PC-9 (cell line): ENCODE measurements at regions not wholly inside any gene's neighbourhood (a gene's known extent, or its start where the extent isn't known, plus 50 kb on each side); places are given as distances from the start of the nearest gene placed in this dataset.
"Not testable (repeated sequence)": the region's sequence is repeated elsewhere in the genome, so short reads cannot be mapped to it uniquely, and the experiment has no call there.

Source experiments
- BruUV-seq: library from RNA; stranded (reverse); fragments of 400-500 nt; replicated peaks from 2 replicates; lab custom pipeline; 2021; lab: Mats Ljungman, UMichigan
- CTCF ChIA-PET: fragments of 300-600 bp; sonication (Branson Sonifier 250); formaldehyde crosslinking; loops from one replicate; lab custom pipeline; 2022; ENCODE audit warnings: antibody characterized with exemption; lab: Charles Lee
- POLR2A ChIA-PET: fragments of 300-600 bp; sonication (Branson Sonifier 250); formaldehyde crosslinking; loops from one replicate; lab custom pipeline; 2022; ENCODE audit warnings: antibody characterized with exemption; ENCODE audit not compliant: unreplicated experiment; lab: Charles Lee
- DNase-seq, 2 experiments: peaks; one replicate each; pipeline versions ENCODE4 v3.0.0 to v3.0.0-alpha.2; 2015 to 2022; ENCODE audit warnings: mixed read lengths in 1 of 2
- H2AFZ ChIP-seq: fragments of 200-600 bp; sonication (generic); 2 replicates; pipeline ENCODE4 v1.8.1; 2017; ENCODE audit warnings: antibody characterized with exemption
- H3F3A ChIP-seq: fragments of 200-600 bp; sonication (generic); 2 replicates; pipeline ENCODE4 v1.8.1; 2017; ENCODE audit warnings: antibody characterized with exemption, mild to moderate bottlenecking, low read depth; ENCODE audit not compliant: insufficient read depth
- H3K27ac ChIP-seq: fragments of 200-600 bp; sonication (generic); 2 replicates; pipeline ENCODE4 v1.6.1; 2016; ENCODE audit warnings: mixed run types
- H3K27me3 ChIP-seq: fragments of 200-600 bp; sonication (generic); 2 replicates; pipeline ENCODE4 v1.6.1; 2016; ENCODE audit warnings: low read depth, mixed run types; ENCODE audit not compliant: insufficient read depth
- H3K36me3 ChIP-seq: fragments of 200-600 bp; sonication (generic); 2 replicates; pipeline ENCODE4 v1.6.1; 2016; ENCODE audit warnings: low read depth, mixed run types
- H3K4me1 ChIP-seq: fragments of 200-600 bp; sonication (generic); replicated peaks from 2 replicates; pipeline ENCODE4 v1.6.1; 2016; ENCODE audit warnings: mixed run types; ENCODE audit not compliant: insufficient read depth
- H3K4me2 ChIP-seq: fragments of 200-600 bp; sonication (generic); 2 replicates; pipeline ENCODE4 v1.6.1; 2017; ENCODE audit warnings: mixed run types
- H3K4me3 ChIP-seq: fragments of 200-600 bp; sonication (generic); 2 replicates; pipeline ENCODE4 v1.6.1; 2016; ENCODE audit warnings: mixed run types
- H3K79me2 ChIP-seq: fragments of 200-600 bp; sonication (generic); 2 replicates; pipeline ENCODE4 v1.6.1; 2017; ENCODE audit warnings: low read depth, mixed run types
- H3K9me2 ChIP-seq: fragments of 200-600 bp; sonication (generic); 2 replicates; pipeline ENCODE4 v1.8.1; 2017; ENCODE audit warnings: mild to moderate bottlenecking; ENCODE audit not compliant: insufficient read depth
- H3K9me3 ChIP-seq: fragments of 200-600 bp; sonication (generic); 2 replicates; pipeline ENCODE4 v1.8.1; 2016; ENCODE audit warnings: low read depth; ENCODE audit not compliant: insufficient read depth
- H4K20me1 ChIP-seq: fragments of 200-600 bp; sonication (generic); 2 replicates; pipeline ENCODE4 v1.8.1; 2017; ENCODE audit not compliant: insufficient read depth
- EZH2 ChIP-seq: fragments of 200-600 bp; sonication (generic); IDR thresholded peaks from 2 replicates; pipeline ENCODE4 v1.8.0; 2017; ENCODE audit warnings: antibody characterized with exemption, low read depth
- intact Hi-C: fragments of 100-400 bp; cut with micrococcal nuclease; formaldehyde crosslinking; loops from one replicate; pipeline ENCODE4 v1.10.0; 2022; ENCODE audit not compliant: unreplicated experiment
- TF ChIP-seq, protein P1 (sequence below): fragments of 200-600 bp; sonication (generic); conservative IDR thresholded peaks from 2 replicates; pipeline ENCODE4 v1.6.1; 2017; ENCODE audit warnings: mixed run types, antibody characterized with exemption, mild to moderate bottlenecking, moderate library complexity

DNA sequence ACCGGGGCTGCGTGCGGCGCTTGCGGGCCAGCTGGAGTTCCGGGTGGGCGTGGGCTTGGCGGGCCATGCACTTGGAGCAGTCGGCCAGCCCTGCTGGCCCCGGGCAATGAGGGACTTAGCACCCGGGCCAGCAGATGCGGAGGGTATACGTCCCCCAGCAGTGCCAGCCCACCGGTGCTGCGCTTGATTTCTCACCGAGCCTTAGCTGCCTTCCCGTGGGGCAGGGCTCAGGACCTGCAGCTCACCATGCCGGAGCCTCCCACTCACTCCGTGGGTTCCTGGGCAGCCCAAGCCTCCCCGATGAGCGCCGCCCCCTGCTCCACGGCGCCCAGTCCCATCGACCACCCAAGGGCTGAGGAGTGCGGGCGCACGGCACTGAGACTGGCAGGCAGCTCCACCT is 51.4 kb upstream of the INPP4B start:
- H3K9me3 ChIP-seq, CTCF ChIA-PET, H3K4me1 ChIP-seq, POLR2A ChIA-PET, H3K27ac ChIP-seq, H3K4me3 ChIP-seq, H3K4me2 ChIP-seq, intact Hi-C loops, H3K36me3 ChIP-seq, H3F3A ChIP-seq, H3K27me3 ChIP-seq, BruUV-seq, H4K20me1 ChIP-seq, H3K79me2 ChIP-seq, H3K9me2 ChIP-seq, DNase-seq, H2AFZ ChIP-seq: not testable (repeated sequence)

DNA sequence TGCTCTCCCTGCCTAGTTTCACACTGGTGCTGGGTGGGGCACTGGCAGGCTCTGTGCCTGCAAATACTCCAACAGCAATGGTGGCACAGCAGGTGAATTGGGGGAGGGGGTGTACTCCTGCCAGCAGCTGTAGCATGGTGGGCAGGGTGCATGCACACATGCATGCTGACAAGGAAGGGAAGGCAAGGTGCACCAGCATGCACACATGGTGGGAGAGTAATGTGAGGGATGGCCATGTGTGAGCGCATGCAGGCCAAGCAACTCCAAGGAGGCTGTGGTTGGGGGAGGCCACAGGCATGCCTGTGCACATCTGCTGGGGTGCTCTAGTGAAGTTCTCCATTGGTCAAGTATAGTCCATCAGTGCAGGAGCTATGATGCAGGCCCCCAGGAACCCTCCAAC is 54.5 kb upstream of the INPP4B start:
- no peaks in the 10 kb centered on the region for H3K9me3 ChIP-seq
- H3K4me3 ChIP-seq: no peak overlapping the region
- BruUV-seq: no TSS peak
- H3K4me1 ChIP-seq: no peaks in the 10 kb centered on the region
- H3K36me3 ChIP-seq: no peaks in the 10 kb centered on the region
- H4K20me1 ChIP-seq: no peaks in the 10 kb centered on the region
- POLR2A ChIA-PET: no interaction called here
- H3F3A ChIP-seq: no peaks in the 10 kb centered on the region
- H3K27ac ChIP-seq: no peak overlapping the region
- intact Hi-C loops: no loop called here
- DNase-seq: no peak
- no peaks in the 10 kb centered on the region for H3K9me2 ChIP-seq
- CTCF ChIA-PET: no interaction called here
- H3K79me2 ChIP-seq: no peaks in the 10 kb centered on the region
- H3K4me2 ChIP-seq: no peak overlapping the region
- H3K27me3 ChIP-seq: no peaks in the 10 kb centered on the region
- no peak overlapping the region for H2AFZ ChIP-seq
- TF ChIP-seq, protein P1, sequence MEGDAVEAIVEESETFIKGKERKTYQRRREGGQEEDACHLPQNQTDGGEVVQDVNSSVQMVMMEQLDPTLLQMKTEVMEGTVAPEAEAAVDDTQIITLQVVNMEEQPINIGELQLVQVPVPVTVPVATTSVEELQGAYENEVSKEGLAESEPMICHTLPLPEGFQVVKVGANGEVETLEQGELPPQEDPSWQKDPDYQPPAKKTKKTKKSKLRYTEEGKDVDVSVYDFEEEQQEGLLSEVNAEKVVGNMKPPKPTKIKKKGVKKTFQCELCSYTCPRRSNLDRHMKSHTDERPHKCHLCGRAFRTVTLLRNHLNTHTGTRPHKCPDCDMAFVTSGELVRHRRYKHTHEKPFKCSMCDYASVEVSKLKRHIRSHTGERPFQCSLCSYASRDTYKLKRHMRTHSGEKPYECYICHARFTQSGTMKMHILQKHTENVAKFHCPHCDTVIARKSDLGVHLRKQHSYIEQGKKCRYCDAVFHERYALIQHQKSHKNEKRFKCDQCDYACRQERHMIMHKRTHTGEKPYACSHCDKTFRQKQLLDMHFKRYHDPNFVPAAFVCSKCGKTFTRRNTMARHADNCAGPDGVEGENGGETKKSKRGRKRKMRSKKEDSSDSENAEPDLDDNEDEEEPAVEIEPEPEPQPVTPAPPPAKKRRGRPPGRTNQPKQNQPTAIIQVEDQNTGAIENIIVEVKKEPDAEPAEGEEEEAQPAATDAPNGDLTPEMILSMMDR: no peak
- no peak for TF ChIP-seq EZH2

DNA sequence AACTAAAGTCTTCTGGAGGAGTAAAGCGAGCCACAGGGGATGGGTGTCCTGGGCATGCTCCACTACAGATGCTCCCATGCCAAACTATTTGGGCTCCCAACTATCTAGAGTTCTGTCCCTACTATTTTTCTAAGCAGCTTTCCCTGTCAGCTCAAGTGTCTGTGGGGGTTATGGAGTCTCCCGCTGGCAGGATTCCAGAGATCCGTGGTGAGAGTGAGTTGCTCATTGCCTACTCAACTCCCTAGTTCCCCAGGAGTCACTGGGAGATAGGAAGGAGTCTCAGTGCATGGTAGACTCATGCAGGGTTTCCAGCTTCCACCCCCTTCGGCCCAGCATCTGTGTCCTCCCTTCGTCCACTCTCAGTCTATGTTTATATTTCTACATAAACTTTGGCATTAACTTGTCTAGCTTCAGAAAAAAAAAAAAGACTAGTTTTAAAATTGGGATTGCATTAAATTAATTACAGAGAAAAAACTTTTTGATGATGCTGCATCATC is 55.1 kb upstream of the INPP4B start:
- Histone ChIP-seq H4K20me1 (no peaks in the 10 kb centered on the region), H3K36me3 (no peaks in the 10 kb centered on the region), H3K79me2 (no peaks in the 10 kb centered on the region), H3K4me3 (no peak overlapping the region), H3K27ac (no peak overlapping the region), H3F3A (no peaks in the 10 kb centered on the region), H2AFZ (no peak overlapping the region), H3K9me3 (no peaks in the 10 kb centered on the region), H3K27me3 (no peaks in the 10 kb centered on the region), H3K4me2 (no peak overlapping the region), H3K9me2 (no peaks in the 10 kb centered on the region), H3K4me1 (no peaks in the 10 kb centered on the region)
- DNase-seq: no peak
- TF ChIP-seq, protein P1: no peak
- TF ChIP-seq EZH2: no peak
- POLR2A ChIA-PET: no interaction called here
- CTCF ChIA-PET: no interaction called here
- intact Hi-C loops: no loop called here
- BruUV-seq: no TSS peak

DNA sequence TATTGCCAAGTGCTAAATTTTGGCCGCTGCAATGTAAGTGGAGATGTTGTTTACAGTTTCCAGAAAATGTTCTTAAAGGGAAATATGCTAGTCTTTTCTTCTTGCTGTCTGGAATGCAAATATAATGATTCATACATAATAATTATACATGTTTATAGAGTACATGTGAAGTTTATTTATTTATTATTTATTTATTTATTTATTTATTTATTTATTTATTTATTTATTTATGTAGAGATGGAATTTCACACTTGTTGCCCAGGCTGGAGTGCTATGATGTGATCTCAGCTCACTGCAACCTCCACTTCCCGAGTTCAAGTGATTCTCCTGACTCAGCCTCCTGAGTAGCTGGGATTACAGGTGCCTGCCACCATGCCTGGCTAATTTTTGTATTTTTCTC is 57.5 kb upstream of the INPP4B start:
- POLR2A ChIA-PET, H3K9me2 ChIP-seq, H2AFZ ChIP-seq, DNase-seq, H3K27ac ChIP-seq, H3K27me3 ChIP-seq, H3K4me1 ChIP-seq, H4K20me1 ChIP-seq, H3K36me3 ChIP-seq, BruUV-seq, H3K9me3 ChIP-seq, H3F3A ChIP-seq, intact Hi-C loops, CTCF ChIA-PET, H3K79me2 ChIP-seq, H3K4me2 ChIP-seq, H3K4me3 ChIP-seq: not testable (repeated sequence)
